IPS-18c (cell line): ENCODE measurements at regions not wholly inside any gene's neighbourhood (a gene's known extent, or its start where the extent isn't known, plus 50 kb on each side); places are given as distances from the start of the nearest gene placed in this dataset.

Source experiments
- H3K4me3 ChIP-seq: 2 replicates; pipeline ENCODE4 v1.7.0; 2013; ENCODE audit warnings: low read depth, mild to moderate bottlenecking, low read length, moderate library complexity; ENCODE audit not compliant: insufficient read depth
- H3K9me3 ChIP-seq: one replicate; pipeline ENCODE4 v1.6.1; 2013; ENCODE audit warnings: mild to moderate bottlenecking, low read length, moderate library complexity; ENCODE audit not compliant: control insufficient read depth, insufficient read depth

GRCh38 chr19:31074199-31075125 lies 274.8 kb downstream of the TSHZ3 start:
- no peaks in the 10 kb centered on the region for H3K9me3 ChIP-seq
- no peak overlapping the region for H3K4me3 ChIP-seq

GRCh38 chr19:31073485-31074198 lies 275.6 kb downstream of the TSHZ3 start:
- Histone ChIP-seq H3K4me3 (no peak overlapping the region), H3K9me3 (no peaks in the 10 kb centered on the region)

GRCh38 chr19:31072451-31072850 lies 276.8 kb downstream of the TSHZ3 start:
- no peaks in the 10 kb centered on the region for H3K9me3 ChIP-seq
- H3K4me3 ChIP-seq = no peak overlapping the region

- no peak overlapping the region for H3K4me3 ChIP-seq
- no peaks in the 10 kb centered on the region for H3K9me3 ChIP-seq
Observed at GRCh38 chr19:31071136-31071855, 277.9 kb downstream of the TSHZ3 start.

GRCh38 chr19:31070146-31071065 lies 278.8 kb downstream of the TSHZ3 start:
- Histone ChIP-seq H3K4me3 (no peak overlapping the region), H3K9me3 (no peaks in the 10 kb centered on the region)

GRCh38 chr19:31068268-31068667 lies 281.0 kb downstream of the TSHZ3 start:
- no peaks in the 10 kb centered on the region for H3K9me3 ChIP-seq
- no peak overlapping the region for H3K4me3 ChIP-seq

- Histone ChIP-seq H3K9me3 (no peaks in the 10 kb centered on the region), H3K4me3 (no peak overlapping the region)
Observed at GRCh38 chr19:31066385-31066784, 282.9 kb downstream of the TSHZ3 start.

GRCh38 chr19:31064491-31064890 lies 284.7 kb downstream of the TSHZ3 start:
- Histone ChIP-seq H3K4me3 (no peak overlapping the region), H3K9me3 (no peaks in the 10 kb centered on the region)

- no peaks in the 10 kb centered on the region for H3K9me3 ChIP-seq
- H3K4me3 ChIP-seq = no peak overlapping the region
Observed at GRCh38 chr19:31058676-31059340, 290.4 kb downstream of the TSHZ3 start.

GRCh38 chr19:31057476-31057875 lies 291.8 kb downstream of the TSHZ3 start:
- Histone ChIP-seq H3K4me3 (no peak overlapping the region), H3K9me3 (no peaks in the 10 kb centered on the region)

- H3K9me3 ChIP-seq = no peaks in the 10 kb centered on the region
- H3K4me3 ChIP-seq = no peak overlapping the region
Observed at GRCh38 chr19:31055454-31055853, 293.8 kb downstream of the TSHZ3 start.

- H3K4me3 ChIP-seq = no peak overlapping the region
- no peaks in the 10 kb centered on the region for H3K9me3 ChIP-seq
Observed at GRCh38 chr19:31054430-31054829, 294.8 kb downstream of the TSHZ3 start.

- no peaks in the 10 kb centered on the region for H3K9me3 ChIP-seq
- H3K4me3 ChIP-seq = no peak overlapping the region
Observed at GRCh38 chr19:31049431-31049830, 299.8 kb downstream of the TSHZ3 start.

- Histone ChIP-seq H3K4me3 (no peak overlapping the region), H3K9me3 (no peaks in the 10 kb centered on the region)
Observed at GRCh38 chr19:31046024-31046423, 303.2 kb downstream of the TSHZ3 start.

GRCh38 chr19:31041461-31041860 lies 307.8 kb downstream of the TSHZ3 start:
- Histone ChIP-seq H3K9me3 (no peaks in the 10 kb centered on the region), H3K4me3 (no peak overlapping the region)

GRCh38 chr19:31039151-31039550 lies 310.1 kb downstream of the TSHZ3 start:
- Histone ChIP-seq H3K9me3 (no peaks in the 10 kb centered on the region), H3K4me3 (no peak overlapping the region)
